ENCODE measurements at regions not wholly inside any gene's neighbourhood (a gene's known extent, or its start where the extent isn't known, plus 50 kb on each side); places are given as distances from the start of the nearest gene placed in this dataset.
"Not testable (repeated sequence)": the region's sequence is repeated elsewhere in the genome, so short reads cannot be mapped to it uniquely, and the experiment has no call there.

DNA sequence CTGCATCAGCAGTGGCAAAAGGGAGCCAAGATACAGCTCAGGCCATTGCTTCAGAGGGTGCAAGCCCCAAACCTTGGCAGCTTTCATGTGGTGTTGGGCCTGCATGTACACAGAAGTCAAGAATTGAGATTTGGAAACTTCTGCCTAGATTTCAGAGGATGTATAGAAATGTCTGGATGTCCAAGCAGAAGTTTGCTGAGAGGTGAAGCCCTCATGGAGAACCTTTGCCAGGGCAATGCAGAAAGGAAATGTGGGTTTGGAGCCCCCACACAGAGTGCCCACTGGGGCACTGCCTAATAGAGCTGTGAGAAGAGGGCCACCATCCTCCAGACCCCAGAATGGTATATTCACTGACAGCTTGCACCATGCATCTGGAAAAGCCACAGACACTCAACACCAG is 51.3 kb upstream of the DCLK2 start:
- DNase-seq (ENCODE audit: low spot score): not testable (repeated sequence)
